Neural cell (in vitro differentiated cells): ENCODE measurements at regions not wholly inside any gene's neighbourhood (a gene's known extent, or its start where the extent isn't known, plus 50 kb on each side); places are given as distances from the start of the nearest gene placed in this dataset.

Experiments
- H2AFZ ChIP-seq: fragments of 200-600, 300-800 bp; sonication (generic), shearing (Covaris generic); 2 replicates; pipeline ENCODE4 v1.6.0; 2014; ENCODE audit warnings: low read depth, mild to moderate bottlenecking, antibody characterized with exemption, low read length, moderate library complexity
- H3F3A ChIP-seq: fragments of 200-600 bp; shearing (Covaris generic); 2 replicates; pipeline ENCODE4 v1.6.1; 2016; ENCODE audit warnings: mild to moderate bottlenecking, moderate library complexity, mixed read lengths, antibody characterized with exemption, low read length; ENCODE audit not compliant: insufficient read depth, poor library complexity, severe bottlenecking
- H3K27ac ChIP-seq: fragments of 200-600, 300-800 bp; sonication (generic), shearing (Covaris generic); 2 replicates; pipeline ENCODE4 v1.5.1; 2014; ENCODE audit warnings: mild to moderate bottlenecking, low read length, moderate library complexity
- H3K27me3 ChIP-seq: fragments of 300-800, 200-600 bp; sonication (generic), shearing (Covaris generic); 2 replicates; pipeline ENCODE4 v1.6.0; 2014; ENCODE audit warnings: mild to moderate bottlenecking, low read depth, low read length, moderate library complexity; ENCODE audit not compliant: insufficient read depth
- H3K36me3 ChIP-seq: fragments of 300-800, 200-600 bp; sonication (generic), shearing (Covaris generic); 2 replicates; pipeline ENCODE4 v1.5.1; 2014; ENCODE audit warnings: mild to moderate bottlenecking, antibody characterized with exemption, low read length, moderate library complexity; ENCODE audit not compliant: insufficient read depth
- H3K4me2 ChIP-seq: fragments of 300-800, 200-600 bp; sonication (generic), shearing (Covaris generic); 2 replicates; pipeline ENCODE4 v1.6.0; 2014; ENCODE audit warnings: mild to moderate bottlenecking, low read length
- H3K4me3 ChIP-seq: fragments of 300-800, 200-600 bp; sonication (generic), shearing (Covaris generic); 2 replicates; pipeline ENCODE4 v1.5.1; 2014; ENCODE audit warnings: mild to moderate bottlenecking, low read length, moderate library complexity
- H3K79me2 ChIP-seq: fragments of 200-600 bp; shearing (Covaris generic); replicated peaks from 2 replicates; pipeline ENCODE4 v1.6.0; 2014; ENCODE audit warnings: mild to moderate bottlenecking, low read length, moderate library complexity; ENCODE audit not compliant: insufficient read depth
- H3K9ac ChIP-seq: fragments of 300-800, 200-600 bp; sonication (generic), shearing (Covaris generic); 2 replicates; pipeline ENCODE4 v1.6.1; 2016; ENCODE audit warnings: mild to moderate bottlenecking, low read length, mixed read lengths
- H3K9me2 ChIP-seq: fragments of 200-600 bp; shearing (Covaris generic); 2 replicates; pipeline ENCODE4 v1.6.1; 2016; ENCODE audit warnings: mild to moderate bottlenecking, low read length, mixed read lengths; ENCODE audit not compliant: insufficient read depth
- H3K9me3 ChIP-seq: fragments of 200-600, 300-800 bp; sonication (generic), shearing (Covaris generic); 2 replicates; pipeline ENCODE4 v1.6.1; 2016; ENCODE audit warnings: mild to moderate bottlenecking, mixed run types, low read length, moderate library complexity, mixed read lengths
- H4K20me1 ChIP-seq: fragments of 200-600 bp; shearing (Covaris generic); 2 replicates; pipeline ENCODE4 v1.6.1; 2016; ENCODE audit warnings: mild to moderate bottlenecking, mixed run types; ENCODE audit not compliant: insufficient read depth
- CTCF ChIP-seq: fragments of 450-650 bp; IDR thresholded peaks from 2 replicates; pipeline ENCODE4 v1.5.1; 2014; ENCODE audit warnings: antibody characterized with exemption, mild to moderate bottlenecking, moderate library complexity; ENCODE audit not compliant: poor library complexity, severe bottlenecking
- EP300 ChIP-seq: fragments of 450-650 bp; conservative IDR thresholded peaks from 2 replicates; pipeline ENCODE4 v1.6.1; 2014; ENCODE audit warnings: antibody characterized with exemption, mild to moderate bottlenecking, moderate library complexity; ENCODE audit not compliant: poor library complexity, severe bottlenecking
- EZH2 ChIP-seq: fragments of 200-600, 300-800 bp; shearing (Covaris generic), sonication (generic); IDR thresholded peaks from 2 replicates; pipeline ENCODE4 v1.6.1; 2014; ENCODE audit warnings: antibody characterized with exemption, low read length, borderline replicate concordance, mild to moderate bottlenecking; ENCODE audit not compliant: insufficient read depth, poor library complexity, severe bottlenecking
- MXI1 ChIP-seq: fragments of 450-650 bp; conservative IDR thresholded peaks from 2 replicates; pipeline ENCODE4 v1.6.1; 2014; ENCODE audit warnings: antibody characterized with exemption, mild to moderate bottlenecking; ENCODE audit not compliant: poor library complexity, severe bottlenecking
- POLR2AphosphoS5 ChIP-seq: IDR thresholded peaks from 2 replicates; pipeline ENCODE4 v1.6.1; 2012
- RAD21 ChIP-seq: fragments of 450-650 bp; conservative IDR thresholded peaks from 2 replicates; pipeline ENCODE4 v1.6.1; 2014; ENCODE audit warnings: antibody characterized with exemption, mild to moderate bottlenecking, moderate library complexity
- SMC3 ChIP-seq: fragments of 450-650 bp; conservative IDR thresholded peaks from 2 replicates; pipeline ENCODE4 v1.6.1; 2014; ENCODE audit warnings: antibody characterized with exemption, mild to moderate bottlenecking, moderate library complexity; ENCODE audit not compliant: poor library complexity
- TAF1 ChIP-seq: IDR thresholded peaks from 2 replicates; pipeline ENCODE4 v1.6.1; 2012; ENCODE audit warnings: low read depth
- TF ChIP-seq, protein P1 (sequence below): IDR thresholded peaks from 2 replicates; pipeline ENCODE4 v1.6.1; 2012; ENCODE audit warnings: borderline replicate concordance

DNA sequence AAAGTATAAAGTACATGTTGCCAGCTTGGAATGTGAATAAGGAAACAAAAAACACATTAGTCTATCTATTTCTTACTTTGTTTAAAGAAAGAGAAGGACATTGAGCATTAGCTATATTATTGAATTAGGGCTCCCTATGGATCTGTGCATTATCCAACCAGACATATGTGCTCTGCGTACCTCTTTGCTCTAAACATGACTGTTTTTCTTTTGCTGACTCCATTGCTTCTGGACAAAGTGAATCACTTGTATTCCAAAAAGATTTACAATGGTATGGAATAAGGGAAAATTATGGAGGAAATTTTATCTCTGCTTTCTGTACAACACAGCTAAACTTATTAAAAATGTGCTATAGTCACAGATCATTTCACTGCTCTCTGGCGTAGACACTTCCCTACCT is 727.8 kb upstream of the LCORL start:
- no peak overlapping the region for H3K4me2 ChIP-seq
- H3K9ac ChIP-seq, result no peak overlapping the region
- no peaks in the 10 kb centered on the region for H4K20me1 ChIP-seq
- no peaks in the 10 kb centered on the region for H3K9me2 ChIP-seq
- no peak overlapping the region for H3K4me3 ChIP-seq
- no peaks in the 10 kb centered on the region for H3F3A ChIP-seq
- no peak overlapping the region for H2AFZ ChIP-seq
- H3K27me3 ChIP-seq, result no peaks in the 10 kb centered on the region
- no peak for TF ChIP-seq SMC3
- TF ChIP-seq RAD21, result no peak
- TF ChIP-seq POLR2AphosphoS5, result no peak
- no peak for TF ChIP-seq EP300
- no peak for TF ChIP-seq MXI1
- TF ChIP-seq TAF1, result no peak
- no peak for TF ChIP-seq EZH2
- TF ChIP-seq, protein P1, sequence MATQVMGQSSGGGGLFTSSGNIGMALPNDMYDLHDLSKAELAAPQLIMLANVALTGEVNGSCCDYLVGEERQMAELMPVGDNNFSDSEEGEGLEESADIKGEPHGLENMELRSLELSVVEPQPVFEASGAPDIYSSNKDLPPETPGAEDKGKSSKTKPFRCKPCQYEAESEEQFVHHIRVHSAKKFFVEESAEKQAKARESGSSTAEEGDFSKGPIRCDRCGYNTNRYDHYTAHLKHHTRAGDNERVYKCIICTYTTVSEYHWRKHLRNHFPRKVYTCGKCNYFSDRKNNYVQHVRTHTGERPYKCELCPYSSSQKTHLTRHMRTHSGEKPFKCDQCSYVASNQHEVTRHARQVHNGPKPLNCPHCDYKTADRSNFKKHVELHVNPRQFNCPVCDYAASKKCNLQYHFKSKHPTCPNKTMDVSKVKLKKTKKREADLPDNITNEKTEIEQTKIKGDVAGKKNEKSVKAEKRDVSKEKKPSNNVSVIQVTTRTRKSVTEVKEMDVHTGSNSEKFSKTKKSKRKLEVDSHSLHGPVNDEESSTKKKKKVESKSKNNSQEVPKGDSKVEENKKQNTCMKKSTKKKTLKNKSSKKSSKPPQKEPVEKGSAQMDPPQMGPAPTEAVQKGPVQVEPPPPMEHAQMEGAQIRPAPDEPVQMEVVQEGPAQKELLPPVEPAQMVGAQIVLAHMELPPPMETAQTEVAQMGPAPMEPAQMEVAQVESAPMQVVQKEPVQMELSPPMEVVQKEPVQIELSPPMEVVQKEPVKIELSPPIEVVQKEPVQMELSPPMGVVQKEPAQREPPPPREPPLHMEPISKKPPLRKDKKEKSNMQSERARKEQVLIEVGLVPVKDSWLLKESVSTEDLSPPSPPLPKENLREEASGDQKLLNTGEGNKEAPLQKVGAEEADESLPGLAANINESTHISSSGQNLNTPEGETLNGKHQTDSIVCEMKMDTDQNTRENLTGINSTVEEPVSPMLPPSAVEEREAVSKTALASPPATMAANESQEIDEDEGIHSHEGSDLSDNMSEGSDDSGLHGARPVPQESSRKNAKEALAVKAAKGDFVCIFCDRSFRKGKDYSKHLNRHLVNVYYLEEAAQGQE, result no peak
- H3K27ac ChIP-seq, result no peak overlapping the region
- H3K9me3 ChIP-seq, result no peaks in the 10 kb centered on the region
- H3K79me2 ChIP-seq, result no peaks in the 10 kb centered on the region
- no peaks in the 10 kb centered on the region for H3K36me3 ChIP-seq

- no peak overlapping the region for H3K4me3 ChIP-seq
- H3K9me2 ChIP-seq, result no peaks in the 10 kb centered on the region
- H3K4me2 ChIP-seq, result no peak overlapping the region
- no peaks in the 10 kb centered on the region for H3K9me3 ChIP-seq
- no peaks in the 10 kb centered on the region for H3K79me2 ChIP-seq
- no peak overlapping the region for H3K9ac ChIP-seq
- no peak overlapping the region for H2AFZ ChIP-seq
- no peaks in the 10 kb centered on the region for H3F3A ChIP-seq
- no peaks in the 10 kb centered on the region for H3K27me3 ChIP-seq
- no peak overlapping the region for H3K27ac ChIP-seq
- TF ChIP-seq RAD21 (no peak), CTCF (no peak), POLR2AphosphoS5 (no peak), SMC3 (no peak), EP300 (no peak)
- TF ChIP-seq, protein P1, result no peak
- H4K20me1 ChIP-seq, result no peaks in the 10 kb centered on the region
- no peaks in the 10 kb centered on the region for H3K36me3 ChIP-seq
Measured at GRCh38 chr4:18736551-18736950, 715.0 kb upstream of the LCORL start.
